CD4-positive, alpha-beta T cell treated with Interferon alpha-2 for 1 hour (primary cell): ENCODE measurements at regions not wholly inside any gene's neighbourhood (a gene's known extent, or its start where the extent isn't known, plus 50 kb on each side); places are given as distances from the start of the nearest gene placed in this dataset.

Source experiments
- DNase-seq, 2 donors: peaks; one replicate each; pipeline ENCODE4 v3.0.0-alpha.2; 2020 to 2022

- DNase-seq: no peak
Observed at GRCh38 chr5:40385544-40385943, 294.2 kb upstream of the PTGER4 start.

GRCh38 chr5:40384782-40385390 lies 294.8 kb upstream of the PTGER4 start:
- DNase-seq: no peak

GRCh38 chr5:40383749-40384651 lies 295.7 kb upstream of the PTGER4 start:
- DNase-seq: peak in 1 of 2 donors; percentile 66

- DNase-seq: no peak
Observed at GRCh38 chr5:40381676-40382363, 297.9 kb upstream of the PTGER4 start.

- no peak for DNase-seq
Observed at GRCh38 chr5:40381016-40381415, 298.7 kb upstream of the PTGER4 start.

GRCh38 chr5:40378396-40379177 lies 301.1 kb upstream of the PTGER4 start:
- peak in 1 of 2 donors; percentile 62 for DNase-seq

GRCh38 chr5:40376566-40376965 lies 303.1 kb upstream of the PTGER4 start:
- DNase-seq: no peak

GRCh38 chr5:40374853-40375252 lies 304.9 kb upstream of the PTGER4 start:
- DNase-seq: no peak

GRCh38 chr5:40368200-40368599 lies 311.5 kb upstream of the PTGER4 start:
- DNase-seq: no peak

- DNase-seq: peak in 1 of 2 donors; percentile 51
Observed at GRCh38 chr5:40367255-40367654, 312.5 kb upstream of the PTGER4 start.

- DNase-seq: no peak
Observed at GRCh38 chr5:40365342-40366330, 314.1 kb upstream of the PTGER4 start.

- no peak for DNase-seq
Observed at GRCh38 chr5:40364441-40364840, 315.3 kb upstream of the PTGER4 start.

GRCh38 chr5:40361378-40361777 lies 318.3 kb upstream of the PTGER4 start:
- peak in 1 of 2 donors; percentile 54 for DNase-seq

- DNase-seq: no peak
Observed at GRCh38 chr5:40360685-40361084, 319.0 kb upstream of the PTGER4 start.

GRCh38 chr5:40359832-40360231 lies 319.9 kb upstream of the PTGER4 start:
- no peak for DNase-seq

GRCh38 chr5:40359093-40359492 lies 320.6 kb upstream of the PTGER4 start:
- no peak for DNase-seq

GRCh38 chr5:40356248-40356647 lies 323.5 kb upstream of the PTGER4 start:
- peak in 1 of 2 donors; percentile 6 for DNase-seq

GRCh38 chr5:40355846-40356245 lies 323.9 kb upstream of the PTGER4 start:
- DNase-seq: peak in 1 of 2 donors; percentile 31

GRCh38 chr5:40355181-40355580 lies 324.5 kb upstream of the PTGER4 start:
- no peak for DNase-seq

GRCh38 chr5:40354171-40354570 lies 325.5 kb upstream of the PTGER4 start:
- no peak for DNase-seq

- DNase-seq: no peak
Observed at GRCh38 chr5:40353442-40353841, 326.3 kb upstream of the PTGER4 start.
